Cardiac fibroblast (primary cell): ENCODE measurements at regions not wholly inside any gene's neighbourhood (a gene's known extent, or its start where the extent isn't known, plus 50 kb on each side); places are given as distances from the start of the nearest gene placed in this dataset.
A peak's percentile ranks its signal among the peaks of the same experiment; 100 is the strongest.

Experiments
- DNase-seq, 2 donors: peaks; one replicate each; pipeline versions ENCODE4 v3.0.0 to v3.0.0-alpha.2; 2010; ENCODE audit warnings: low read depth in 2 of 2
- H3K4me3 ChIP-seq, 2 donors: replicated peaks in 1 of 2; 1 replicate in 1 of 2; 2 replicates in 1 of 2; pipeline ENCODE4 v1.5.1; 2011; ENCODE audit warnings: low read depth in 2 of 2, low read length in 2 of 2, mild to moderate bottlenecking in 2 of 2, moderate library complexity in 1 of 2
- TF ChIP-seq, protein P1 (sequence below): IDR thresholded peaks from one replicate; pipeline ENCODE4 v1.5.1; 2011; ENCODE audit warnings: low read depth, mild to moderate bottlenecking, low read length, inconsistent platforms

GRCh38 chr13:79973533-79973963 lies 367.4 kb downstream of the SPRY2 start:
- TF ChIP-seq, protein P1, sequence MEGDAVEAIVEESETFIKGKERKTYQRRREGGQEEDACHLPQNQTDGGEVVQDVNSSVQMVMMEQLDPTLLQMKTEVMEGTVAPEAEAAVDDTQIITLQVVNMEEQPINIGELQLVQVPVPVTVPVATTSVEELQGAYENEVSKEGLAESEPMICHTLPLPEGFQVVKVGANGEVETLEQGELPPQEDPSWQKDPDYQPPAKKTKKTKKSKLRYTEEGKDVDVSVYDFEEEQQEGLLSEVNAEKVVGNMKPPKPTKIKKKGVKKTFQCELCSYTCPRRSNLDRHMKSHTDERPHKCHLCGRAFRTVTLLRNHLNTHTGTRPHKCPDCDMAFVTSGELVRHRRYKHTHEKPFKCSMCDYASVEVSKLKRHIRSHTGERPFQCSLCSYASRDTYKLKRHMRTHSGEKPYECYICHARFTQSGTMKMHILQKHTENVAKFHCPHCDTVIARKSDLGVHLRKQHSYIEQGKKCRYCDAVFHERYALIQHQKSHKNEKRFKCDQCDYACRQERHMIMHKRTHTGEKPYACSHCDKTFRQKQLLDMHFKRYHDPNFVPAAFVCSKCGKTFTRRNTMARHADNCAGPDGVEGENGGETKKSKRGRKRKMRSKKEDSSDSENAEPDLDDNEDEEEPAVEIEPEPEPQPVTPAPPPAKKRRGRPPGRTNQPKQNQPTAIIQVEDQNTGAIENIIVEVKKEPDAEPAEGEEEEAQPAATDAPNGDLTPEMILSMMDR, result peak; percentile 58
- peak in 1 of 2 donors; percentile 40 for DNase-seq
- H3K4me3 ChIP-seq, result no peak overlapping the region

DNA sequence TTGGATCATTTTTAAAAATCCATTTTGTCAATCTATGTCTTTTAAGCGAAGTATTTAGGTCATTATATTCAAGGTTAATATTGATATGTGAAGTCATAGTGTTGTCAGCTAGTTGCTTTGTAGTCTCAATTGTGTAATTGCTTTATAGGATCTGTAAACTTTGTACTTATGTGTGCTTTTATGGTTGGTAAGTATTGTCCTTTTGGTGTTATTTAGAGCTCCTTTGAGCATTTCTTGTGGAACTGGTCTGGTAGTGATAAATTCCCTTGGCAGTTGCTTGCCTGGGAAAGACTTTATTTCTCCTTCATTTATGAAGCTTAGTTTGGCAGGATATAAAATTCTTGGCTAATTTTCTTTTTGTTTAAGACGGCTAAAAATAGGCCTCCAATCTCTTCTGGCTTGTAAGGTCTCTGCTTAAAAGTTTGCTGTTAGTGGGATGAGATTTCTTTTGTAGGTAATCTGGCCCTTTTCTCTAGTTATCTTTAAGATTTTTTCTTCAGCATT lies 368.8 kb downstream of the SPRY2 start:
- H3K4me3 ChIP-seq, result no peak overlapping the region
- DNase-seq, result no peak
- TF ChIP-seq, protein P1, result no peak

DNA sequence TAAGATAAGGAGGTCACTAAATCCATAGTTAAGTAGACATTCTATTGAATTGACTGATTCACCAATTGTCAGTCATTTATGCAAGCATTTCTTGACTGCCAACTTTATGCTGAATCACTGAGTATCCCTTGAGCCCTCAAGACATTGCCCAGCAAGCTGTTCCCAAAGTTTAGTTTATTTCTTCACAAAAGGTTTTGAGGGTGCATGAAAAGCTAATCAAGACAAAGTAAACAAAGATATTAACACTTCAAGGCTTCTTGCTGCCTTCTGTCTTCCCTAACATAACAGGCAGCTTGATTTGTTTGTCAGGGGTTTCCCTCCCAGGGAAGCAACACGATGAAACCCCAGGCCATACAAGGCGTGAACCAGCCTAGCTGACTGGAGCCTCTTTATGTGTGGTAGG lies 374.4 kb downstream of the SPRY2 start:
- H3K4me3 ChIP-seq, result no peak overlapping the region
- DNase-seq, result peak; percentile 16 to 45
- TF ChIP-seq, protein P1, result no peak

DNA sequence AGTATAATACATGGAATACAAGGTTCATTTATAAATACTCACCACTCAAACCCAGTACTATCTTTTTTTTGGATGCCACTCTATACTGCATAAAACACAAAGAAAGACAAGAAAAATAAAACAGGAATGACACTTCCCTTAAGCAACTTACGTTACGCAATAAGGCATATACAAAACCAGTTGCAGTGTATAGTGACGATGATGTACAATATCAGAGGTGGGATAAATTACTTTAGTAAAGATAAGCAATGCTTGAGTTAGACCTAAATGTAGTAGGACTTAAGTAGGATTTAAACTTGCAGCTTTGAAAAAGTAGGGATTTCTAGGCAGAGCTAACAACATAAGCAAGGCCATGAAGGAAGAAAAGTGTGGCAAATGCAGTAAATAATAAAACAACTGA lies 374.9 kb downstream of the SPRY2 start:
- TF ChIP-seq, protein P1, result no peak
- no peak overlapping the region for H3K4me3 ChIP-seq
- peak; percentile 17 to 33 for DNase-seq

- no peak for DNase-seq
- no peak overlapping the region for H3K4me3 ChIP-seq
- TF ChIP-seq, protein P1, result no peak
Measured at GRCh38 chr13:79946556-79946955, 394.4 kb downstream of the SPRY2 start.

GRCh38 chr13:79943346-79944023 lies 397.4 kb downstream of the SPRY2 start:
- no peak overlapping the region for H3K4me3 ChIP-seq
- peak in 1 of 2 donors; percentile 14 for DNase-seq
- TF ChIP-seq, protein P1, result no peak
